ENCODE measurements at regions not wholly inside any gene's neighbourhood (a gene's known extent, or its start where the extent isn't known, plus 50 kb on each side); places are given as distances from the start of the nearest gene placed in this dataset.
"Not testable (repeated sequence)": the region's sequence is repeated elsewhere in the genome, so short reads cannot be mapped to it uniquely, and the experiment has no call there.

GRCh38 chr15:81828135-81828534 lies 217.7 kb downstream of the MEX3B start:
- no peak for DNase-seq

GRCh38 chr15:81825136-81825535 lies 220.7 kb downstream of the MEX3B start:
- no peak for DNase-seq

- not testable (repeated sequence) for DNase-seq
Measured at GRCh38 chr15:81822587-81822986, 223.2 kb downstream of the MEX3B start.

GRCh38 chr15:81819924-81820635 lies 225.7 kb downstream of the MEX3B start:
- DNase-seq: no peak

- DNase-seq: no peak
Measured at GRCh38 chr15:81814882-81815455, 230.8 kb downstream of the MEX3B start.

- no peak for DNase-seq
Measured at GRCh38 chr15:81813215-81813614, 232.6 kb downstream of the MEX3B start.

- no peak for DNase-seq
Measured at GRCh38 chr15:81812456-81812855, 233.4 kb downstream of the MEX3B start.

GRCh38 chr15:81811736-81812135 lies 234.1 kb downstream of the MEX3B start:
- no peak for DNase-seq

- DNase-seq: peak in 8 of 56 donors; percentile 1 to 14 (median 2)
Measured at GRCh38 chr15:81809543-81809942, 236.3 kb downstream of the MEX3B start.

- no peak for DNase-seq
Measured at GRCh38 chr15:81807806-81808205, 238.0 kb downstream of the MEX3B start.

- no peak for DNase-seq
Measured at GRCh38 chr15:81807186-81807585, 238.6 kb downstream of the MEX3B start.

- DNase-seq: no peak
Measured at GRCh38 chr15:81795899-81796298, 249.9 kb downstream of the MEX3B start.

GRCh38 chr15:81792646-81793045 lies 253.2 kb downstream of the MEX3B start:
- DNase-seq: no peak

GRCh38 chr15:81791322-81791721 lies 254.5 kb downstream of the MEX3B start:
- DNase-seq: not testable (repeated sequence)

- DNase-seq: no peak
Measured at GRCh38 chr15:81789403-81789802, 256.4 kb downstream of the MEX3B start.

GRCh38 chr15:81786776-81787175 lies 259.0 kb downstream of the MEX3B start:
- DNase-seq: no peak

GRCh38 chr15:81785679-81786078 lies 260.1 kb downstream of the MEX3B start:
- no peak for DNase-seq

GRCh38 chr15:81785181-81785580 lies 260.6 kb downstream of the MEX3B start:
- DNase-seq: no peak

GRCh38 chr15:81784751-81785150 lies 261.1 kb downstream of the MEX3B start:
- DNase-seq: no peak

- no peak for DNase-seq
Measured at GRCh38 chr15:81783586-81783985, 262.2 kb downstream of the MEX3B start.

- DNase-seq: no peak
Measured at GRCh38 chr15:81783076-81783475, 262.7 kb downstream of the MEX3B start.

- no peak for DNase-seq
Measured at GRCh38 chr15:81781395-81781794, 264.4 kb downstream of the MEX3B start.

- no peak for DNase-seq
Measured at GRCh38 chr15:81780966-81781365, 264.9 kb downstream of the MEX3B start.
